Epithelial cell of proximal tubule (primary cell): ENCODE measurements at regions not wholly inside any gene's neighbourhood (a gene's known extent, or its start where the extent isn't known, plus 50 kb on each side); places are given as distances from the start of the nearest gene placed in this dataset.
A peak's percentile ranks its signal among the peaks of the same experiment; 100 is the strongest.

Source experiments
- DNase-seq: peaks from one replicate; pipeline ENCODE4 v3.0.0-alpha.2; 2011; ENCODE audit warnings: low read depth
- H3K4me3 ChIP-seq: 2 replicates; pipeline ENCODE4 v1.5.1; 2011; ENCODE audit warnings: low read depth, mild to moderate bottlenecking, low read length
- TF ChIP-seq, protein P1 (sequence below): conservative IDR thresholded peaks from 2 replicates; pipeline ENCODE4 v1.5.1; 2012; ENCODE audit warnings: low read depth, mild to moderate bottlenecking, low read length

DNA sequence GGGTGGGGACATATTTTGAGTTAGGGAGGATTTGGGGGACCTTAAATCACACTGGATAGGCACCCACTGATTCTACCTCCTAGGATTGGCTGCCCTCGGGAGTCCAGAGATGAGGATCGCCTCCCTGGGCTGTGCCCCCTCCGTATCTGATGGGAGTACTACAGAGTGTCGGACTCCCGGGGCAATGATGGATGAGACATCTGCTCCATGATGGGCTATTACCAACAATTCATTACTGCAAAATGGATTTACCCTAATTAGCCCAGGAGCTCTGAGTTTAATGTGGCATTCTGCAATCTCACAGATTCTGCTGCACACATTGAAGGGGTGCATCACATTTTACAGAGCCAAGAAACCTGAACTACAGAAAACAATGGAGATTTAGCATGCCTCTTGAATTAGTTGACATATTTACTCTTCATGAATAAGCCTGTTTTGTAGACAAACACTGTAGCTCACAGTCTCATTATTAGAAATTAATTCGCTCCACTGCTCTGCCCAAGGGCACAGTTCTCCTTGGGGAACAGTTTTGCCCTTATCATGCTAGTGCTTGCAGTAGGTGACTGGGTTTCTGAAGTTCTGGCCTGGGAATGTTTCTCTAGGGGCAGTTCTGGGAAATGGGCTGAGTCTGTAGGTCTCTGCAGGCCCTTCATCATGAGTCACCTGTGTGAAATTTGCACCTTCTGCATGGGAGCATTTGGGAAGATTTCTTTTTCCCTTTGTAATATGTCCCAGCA lies 217.1 kb upstream of the PLET1 start:
- TF ChIP-seq, protein P1, sequence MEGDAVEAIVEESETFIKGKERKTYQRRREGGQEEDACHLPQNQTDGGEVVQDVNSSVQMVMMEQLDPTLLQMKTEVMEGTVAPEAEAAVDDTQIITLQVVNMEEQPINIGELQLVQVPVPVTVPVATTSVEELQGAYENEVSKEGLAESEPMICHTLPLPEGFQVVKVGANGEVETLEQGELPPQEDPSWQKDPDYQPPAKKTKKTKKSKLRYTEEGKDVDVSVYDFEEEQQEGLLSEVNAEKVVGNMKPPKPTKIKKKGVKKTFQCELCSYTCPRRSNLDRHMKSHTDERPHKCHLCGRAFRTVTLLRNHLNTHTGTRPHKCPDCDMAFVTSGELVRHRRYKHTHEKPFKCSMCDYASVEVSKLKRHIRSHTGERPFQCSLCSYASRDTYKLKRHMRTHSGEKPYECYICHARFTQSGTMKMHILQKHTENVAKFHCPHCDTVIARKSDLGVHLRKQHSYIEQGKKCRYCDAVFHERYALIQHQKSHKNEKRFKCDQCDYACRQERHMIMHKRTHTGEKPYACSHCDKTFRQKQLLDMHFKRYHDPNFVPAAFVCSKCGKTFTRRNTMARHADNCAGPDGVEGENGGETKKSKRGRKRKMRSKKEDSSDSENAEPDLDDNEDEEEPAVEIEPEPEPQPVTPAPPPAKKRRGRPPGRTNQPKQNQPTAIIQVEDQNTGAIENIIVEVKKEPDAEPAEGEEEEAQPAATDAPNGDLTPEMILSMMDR = no peak
- H3K4me3 ChIP-seq = no peak overlapping the region
- DNase-seq = no peak

DNA sequence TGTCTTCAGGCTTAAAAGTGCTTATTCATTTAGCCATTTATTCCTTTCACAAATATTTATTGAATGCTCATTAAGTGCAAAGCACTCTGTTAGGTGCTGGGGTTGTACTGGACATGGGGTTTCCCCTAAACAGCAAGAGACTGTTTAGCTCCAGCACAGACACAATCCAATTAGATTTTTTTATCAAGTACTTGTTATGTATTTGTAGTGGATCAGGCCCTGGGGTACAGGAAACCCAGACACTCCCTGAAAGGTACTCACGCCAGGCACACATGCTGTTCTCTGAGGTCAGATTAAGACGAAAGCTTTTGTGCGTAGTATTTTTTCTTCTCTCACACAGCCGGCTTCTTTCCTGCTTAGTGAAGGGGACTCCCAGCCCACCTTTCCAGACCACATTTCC lies 218.1 kb upstream of the PLET1 start:
- no peak overlapping the region for H3K4me3 ChIP-seq
- TF ChIP-seq, protein P1 = no peak
- no peak for DNase-seq

DNA sequence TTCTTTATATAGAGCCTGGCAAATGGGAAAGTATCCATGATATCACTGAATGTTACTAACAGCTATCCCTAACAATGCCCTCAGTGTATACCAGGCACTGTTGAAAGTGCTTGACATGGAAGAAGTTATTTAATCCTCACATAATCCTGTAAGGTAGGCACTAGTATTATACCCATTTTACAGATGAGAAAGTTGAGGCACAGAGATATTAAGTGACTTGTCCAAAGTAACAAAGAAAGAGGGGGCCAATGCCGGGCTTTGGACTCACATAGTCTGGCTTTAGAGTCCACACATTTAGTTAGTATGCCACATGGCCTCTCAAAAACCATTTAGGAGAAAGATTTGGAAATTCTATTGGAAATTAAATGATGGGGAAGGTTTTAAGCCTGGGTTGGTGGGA lies 220.8 kb upstream of the PLET1 start:
- TF ChIP-seq, protein P1 = no peak
- H3K4me3 ChIP-seq = no peak overlapping the region
- no peak for DNase-seq

DNA sequence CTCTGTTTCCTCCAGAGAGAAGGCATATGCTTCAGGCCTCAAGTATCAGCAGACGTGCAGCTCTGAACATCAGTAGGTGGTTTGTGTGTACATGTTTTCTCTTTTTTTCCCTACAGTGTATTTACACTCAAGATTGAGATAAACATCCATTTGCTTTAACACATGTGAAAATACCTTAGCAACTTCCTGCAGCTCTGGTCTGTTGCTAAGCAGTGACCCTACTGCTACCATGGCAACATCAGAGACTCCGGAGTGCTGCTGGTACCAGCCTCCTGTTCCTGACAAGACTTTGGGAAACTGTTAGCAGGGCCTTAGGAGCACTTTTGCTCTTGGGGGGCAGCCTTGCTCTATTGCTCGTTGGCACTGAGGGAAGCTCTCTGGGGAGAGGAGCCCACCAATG lies 221.2 kb upstream of the PLET1 start:
- no peak overlapping the region for H3K4me3 ChIP-seq
- TF ChIP-seq, protein P1 = no peak
- no peak for DNase-seq

DNA sequence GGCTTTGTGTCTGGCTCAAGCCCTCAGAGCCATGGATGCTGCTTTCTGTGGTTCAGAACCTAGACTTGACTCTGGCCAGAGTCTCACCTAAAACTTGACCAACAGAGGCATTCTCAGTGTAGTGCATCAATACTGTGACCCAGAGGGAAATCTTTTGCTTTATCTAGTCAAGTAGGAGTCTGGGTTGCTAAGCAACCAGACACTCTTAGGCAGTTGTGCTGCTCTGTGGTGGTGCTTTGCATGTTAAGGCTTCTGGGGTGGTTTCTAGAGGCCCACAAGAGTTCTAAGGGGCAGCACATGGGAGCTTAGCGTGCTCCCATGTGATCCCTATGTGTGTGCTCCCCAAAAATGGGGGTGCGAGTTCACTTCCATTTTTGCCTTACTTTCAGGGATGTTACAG lies 224.6 kb upstream of the PLET1 start:
- TF ChIP-seq, protein P1 = no peak
- no peak for DNase-seq
- H3K4me3 ChIP-seq = no peak overlapping the region

DNA sequence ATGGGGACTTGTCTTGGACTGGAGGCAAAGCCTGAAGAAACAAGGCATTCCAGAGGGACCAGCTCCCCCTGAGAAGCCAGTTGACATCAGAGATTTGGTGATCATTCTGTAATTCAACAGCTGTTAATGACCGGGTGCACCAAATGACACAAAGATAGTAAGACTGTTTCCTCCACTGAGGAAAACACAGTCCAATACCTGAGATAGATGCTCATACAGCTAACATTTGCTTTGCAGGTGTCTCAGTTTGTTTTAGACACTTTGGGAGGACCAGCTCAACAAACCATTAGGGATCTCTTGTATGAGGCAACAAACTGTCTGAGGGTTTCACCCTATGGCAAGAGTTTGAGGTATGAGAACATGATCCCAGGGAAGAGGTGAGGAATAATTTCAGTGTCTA lies 237.2 kb upstream of the PLET1 start:
- no peak overlapping the region for H3K4me3 ChIP-seq
- TF ChIP-seq, protein P1 = no peak
- DNase-seq = no peak

DNA sequence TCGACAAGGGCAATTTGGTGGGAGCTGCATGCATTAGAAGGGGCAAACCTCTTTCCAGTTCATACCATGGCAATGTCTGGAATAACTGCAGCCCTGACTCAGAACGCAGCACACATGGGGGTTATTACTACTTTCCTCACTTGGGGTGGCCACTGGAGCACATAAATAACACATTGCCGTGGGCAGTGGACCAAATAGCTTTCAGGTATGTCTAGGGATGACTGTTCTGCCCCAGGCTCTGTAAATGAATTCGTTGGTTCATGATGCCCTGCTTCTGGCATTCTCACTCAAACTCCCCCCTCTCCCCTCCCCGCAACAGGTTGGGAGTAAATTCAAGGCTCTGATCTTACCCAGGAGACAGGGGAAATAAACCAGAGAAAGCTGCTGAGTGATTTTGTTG lies 238.0 kb upstream of the PLET1 start:
- TF ChIP-seq, protein P1 = no peak
- H3K4me3 ChIP-seq = no peak overlapping the region
- DNase-seq = peak; percentile 59
